CD8-positive, alpha-beta memory T cell (primary cell): ENCODE measurements at regions not wholly inside any gene's neighbourhood (a gene's known extent, or its start where the extent isn't known, plus 50 kb on each side); places are given as distances from the start of the nearest gene placed in this dataset.
A peak's percentile ranks its signal among the peaks of the same experiment; 100 is the strongest.
"Not testable (repeated sequence)": the region's sequence is repeated elsewhere in the genome, so short reads cannot be mapped to it uniquely, and the experiment has no call there.

Experiments
- CTCF ChIA-PET: fragments of 350-600 bp; sonication (Branson Sonifier 250); formaldehyde crosslinking; loops from one replicate; lab custom pipeline; 2021; ENCODE audit warnings: antibody characterized with exemption; lab: Charles Lee
- POLR2A ChIA-PET: fragments of 350-600 bp; sonication (Branson Sonifier 250); formaldehyde crosslinking; loops from one replicate; lab custom pipeline; 2021; ENCODE audit warnings: antibody characterized with exemption; lab: Charles Lee
- DNase-seq, 5 donors: peaks; one replicate each; pipeline versions ENCODE4 v3.0.0 to v3.0.0-alpha.2; 2020 to 2022; ENCODE audit warnings: mixed read lengths in 1 of 5
- H3K27ac ChIP-seq: one replicate; pipeline ENCODE4 v1.7.0; 2013; ENCODE audit warnings: low read depth, mild to moderate bottlenecking, low read length, moderate library complexity
- H3K27me3 ChIP-seq: 2 replicates; pipeline ENCODE4 v1.7.0; 2013; ENCODE audit warnings: low read length, mild to moderate bottlenecking; ENCODE audit not compliant: insufficient read depth, poor library complexity, severe bottlenecking
- H3K36me3 ChIP-seq: 2 replicates; pipeline ENCODE4 v1.7.0; 2013; ENCODE audit warnings: mild to moderate bottlenecking, low read length, moderate library complexity; ENCODE audit not compliant: insufficient read depth
- H3K4me1 ChIP-seq: 2 replicates; pipeline ENCODE4 v1.7.0; 2013; ENCODE audit warnings: mild to moderate bottlenecking, low read length, moderate library complexity; ENCODE audit not compliant: insufficient read depth
- H3K4me3 ChIP-seq: 2 replicates; pipeline ENCODE4 v1.7.0; 2013; ENCODE audit warnings: mild to moderate bottlenecking, low read length
- H3K9me3 ChIP-seq: 2 replicates; pipeline ENCODE4 v1.7.0; 2013; ENCODE audit warnings: mild to moderate bottlenecking, low read length
- H3K27ac Mint-ChIP-seq, 8 donors: one replicate each; pipeline ENCODE4 v1.8.0; 2020 to 2021; ENCODE audit warnings: mixed read lengths in 8 of 8, mild to moderate bottlenecking in 6 of 8, inconsistent platforms in 3 of 8, moderate library complexity in 3 of 8
- H3K27me3 Mint-ChIP-seq, 2 donors: one replicate each; pipeline ENCODE4 v1.8.0; 2020 to 2021; ENCODE audit warnings: mixed read lengths in 2 of 2, mild to moderate bottlenecking in 1 of 2, moderate library complexity in 1 of 2
- H3K36me3 Mint-ChIP-seq, 3 donors: one replicate each; pipeline ENCODE4 v1.8.0; 2020 to 2021; ENCODE audit warnings: mixed read lengths in 3 of 3, inconsistent platforms in 1 of 3, mild to moderate bottlenecking in 1 of 3
- H3K4me1 Mint-ChIP-seq, 3 donors: one replicate each; pipeline ENCODE4 v1.8.0; 2020 to 2021; ENCODE audit warnings: mixed read lengths in 3 of 3, inconsistent platforms in 1 of 3, mild to moderate bottlenecking in 1 of 3
- H3K4me3 Mint-ChIP-seq, 7 donors: one replicate each; pipeline ENCODE4 v1.8.0; 2020 to 2021; ENCODE audit warnings: mixed read lengths in 7 of 7, mild to moderate bottlenecking in 6 of 7, moderate library complexity in 4 of 7, inconsistent platforms in 2 of 7
- H3K9me3 Mint-ChIP-seq, 5 donors: one replicate each; pipeline ENCODE4 v1.8.0; 2020 to 2022; ENCODE audit warnings: mixed read lengths in 5 of 5, mild to moderate bottlenecking in 3 of 5, moderate library complexity in 2 of 5, inconsistent platforms in 1 of 5

DNA sequence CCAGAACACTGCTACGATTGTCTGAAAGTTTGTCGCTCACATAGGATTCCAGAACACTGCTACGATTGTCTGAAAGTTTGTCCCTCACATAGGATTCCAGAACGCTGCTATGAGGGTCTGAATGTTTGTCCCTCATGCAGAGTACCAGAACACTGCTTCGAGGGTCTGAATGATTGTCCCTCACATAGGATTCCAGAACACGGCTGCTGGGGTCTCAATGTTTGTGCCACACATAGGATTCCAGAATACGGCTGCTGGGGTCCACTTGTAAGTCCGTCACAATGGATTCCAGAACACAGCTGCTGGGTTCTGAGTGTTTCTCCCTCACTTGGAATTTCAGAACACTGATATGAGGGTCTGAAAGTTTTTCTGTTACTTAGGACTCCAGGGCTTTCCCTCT is 203.3 kb downstream of the FOXD4L6 start:
- Histone ChIP-seq H3K27ac (no peak overlapping the region), H3K4me3 (no peak overlapping the region), H3K9me3 (peaks cover 44% of the 10 kb centered on the region), H3K4me1 (no peaks in the 10 kb centered on the region), H3K36me3 (no peaks in the 10 kb centered on the region), H3K27me3 (no peaks in the 10 kb centered on the region)
- Mint-ChIP-seq H3K36me3 (peaks cover 0 to 34% (median 1%) of the 10 kb centered on the region in 3 donors), H3K9me3 (peaks cover 41 to 95% (median 88%) of the 10 kb centered on the region in 5 donors), H3K27ac (no peak overlapping the region), H3K4me3 (no peak overlapping the region), H3K4me1 (no peaks in the 10 kb centered on the region), H3K27me3 (no peaks in the 10 kb centered on the region)
- DNase-seq, result no peak
- ChIA-PET CTCF (no interaction called here), POLR2A (no interaction called here)

- peaks cover 43 to 94% (median 88%) of the 10 kb centered on the region in 5 donors for H3K9me3 Mint-ChIP-seq
- peak overlapping the region in 1 of 7 donors; percentile 23 for H3K4me3 Mint-ChIP-seq
- H3K4me3 ChIP-seq, H3K27ac ChIP-seq, DNase-seq, H3K27ac Mint-ChIP-seq, H3K4me1 Mint-ChIP-seq, POLR2A ChIA-PET, H3K4me1 ChIP-seq, H3K27me3 ChIP-seq, H3K27me3 Mint-ChIP-seq, CTCF ChIA-PET, H3K36me3 ChIP-seq: not testable (repeated sequence)
- H3K9me3 ChIP-seq, result peaks cover 36% of the 10 kb centered on the region
- H3K36me3 Mint-ChIP-seq, result peaks cover 14 to 53% (median 43%) of the 10 kb centered on the region in 3 donors
Measured at GRCh38 chr9:40916399-40916783, 212.1 kb downstream of the FOXD4L6 start.

- H3K27me3 ChIP-seq, H3K27ac ChIP-seq, H3K27ac Mint-ChIP-seq, CTCF ChIA-PET, H3K4me3 Mint-ChIP-seq, H3K36me3 ChIP-seq, H3K4me1 ChIP-seq, H3K27me3 Mint-ChIP-seq, H3K4me1 Mint-ChIP-seq, POLR2A ChIA-PET, H3K4me3 ChIP-seq, DNase-seq: not testable (repeated sequence)
- Mint-ChIP-seq H3K36me3 (peaks cover 14 to 58% (median 47%) of the 10 kb centered on the region in 3 donors), H3K9me3 (peaks cover 43 to 97% (median 93%) of the 10 kb centered on the region in 5 donors)
- peaks cover 40% of the 10 kb centered on the region for H3K9me3 ChIP-seq
Measured at GRCh38 chr9:40915660-40916398, 212.7 kb downstream of the FOXD4L6 start.

DNA sequence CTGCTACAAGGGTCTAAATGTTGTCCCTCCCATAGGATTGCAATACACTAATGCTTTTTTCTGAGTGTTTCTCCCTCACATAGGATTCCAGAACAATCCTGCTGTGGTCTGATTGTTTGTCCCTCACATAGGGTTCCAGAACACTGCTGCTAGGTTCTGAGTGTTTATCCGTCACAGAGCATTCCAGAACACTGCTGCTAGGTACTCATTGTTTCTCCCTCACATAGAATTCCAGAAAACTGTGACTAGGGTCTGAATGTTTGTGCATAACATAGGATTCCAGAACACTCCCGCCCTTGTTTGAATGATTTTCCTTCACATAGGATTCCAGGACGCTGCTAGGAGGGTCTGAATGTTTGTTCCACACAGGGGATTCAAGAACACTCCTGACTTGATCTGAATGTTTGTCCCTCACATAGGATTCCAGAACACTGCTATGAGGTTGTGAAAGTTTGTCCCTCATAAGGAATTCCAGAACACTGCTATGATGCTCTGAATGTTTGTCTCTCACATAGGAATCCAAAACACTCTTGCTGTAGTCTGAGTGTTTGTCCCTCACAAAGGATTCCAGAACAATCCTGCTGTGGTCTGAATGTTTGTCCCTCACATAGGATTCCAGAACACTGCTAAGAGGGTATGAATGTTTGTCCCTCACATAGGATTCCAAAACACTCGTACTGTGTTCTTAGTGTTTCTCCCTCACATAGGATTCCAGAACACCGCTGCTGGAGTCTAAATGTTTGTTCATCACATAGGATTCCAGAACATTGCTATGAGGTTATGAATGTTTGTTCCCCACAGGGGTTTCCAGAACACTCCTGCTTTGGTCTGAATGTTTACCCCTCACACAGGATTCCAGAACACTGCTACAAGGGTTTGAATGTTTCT is 213.5 kb downstream of the FOXD4L6 start:
- H3K9me3 ChIP-seq, result peaks cover 48% of the 10 kb centered on the region
- no peaks in the 10 kb centered on the region for H3K36me3 ChIP-seq
- POLR2A ChIA-PET, result no interaction called here
- Mint-ChIP-seq H3K9me3 (peaks cover 48 to 97% (median 97%) of the 10 kb centered on the region in 5 donors), H3K27ac (no peak overlapping the region), H3K27me3 (peaks cover 0 to 2% of the 10 kb centered on the region in 2 donors), H3K4me3 (no peak overlapping the region), H3K36me3 (peaks cover 14 to 61% (median 45%) of the 10 kb centered on the region in 3 donors), H3K4me1 (no peaks in the 10 kb centered on the region)
- CTCF ChIA-PET, result no interaction called here
- no peaks in the 10 kb centered on the region for H3K27me3 ChIP-seq
- no peak overlapping the region for H3K27ac ChIP-seq
- no peak overlapping the region for H3K4me3 ChIP-seq
- DNase-seq, result no peak
- H3K4me1 ChIP-seq, result no peaks in the 10 kb centered on the region

DNA sequence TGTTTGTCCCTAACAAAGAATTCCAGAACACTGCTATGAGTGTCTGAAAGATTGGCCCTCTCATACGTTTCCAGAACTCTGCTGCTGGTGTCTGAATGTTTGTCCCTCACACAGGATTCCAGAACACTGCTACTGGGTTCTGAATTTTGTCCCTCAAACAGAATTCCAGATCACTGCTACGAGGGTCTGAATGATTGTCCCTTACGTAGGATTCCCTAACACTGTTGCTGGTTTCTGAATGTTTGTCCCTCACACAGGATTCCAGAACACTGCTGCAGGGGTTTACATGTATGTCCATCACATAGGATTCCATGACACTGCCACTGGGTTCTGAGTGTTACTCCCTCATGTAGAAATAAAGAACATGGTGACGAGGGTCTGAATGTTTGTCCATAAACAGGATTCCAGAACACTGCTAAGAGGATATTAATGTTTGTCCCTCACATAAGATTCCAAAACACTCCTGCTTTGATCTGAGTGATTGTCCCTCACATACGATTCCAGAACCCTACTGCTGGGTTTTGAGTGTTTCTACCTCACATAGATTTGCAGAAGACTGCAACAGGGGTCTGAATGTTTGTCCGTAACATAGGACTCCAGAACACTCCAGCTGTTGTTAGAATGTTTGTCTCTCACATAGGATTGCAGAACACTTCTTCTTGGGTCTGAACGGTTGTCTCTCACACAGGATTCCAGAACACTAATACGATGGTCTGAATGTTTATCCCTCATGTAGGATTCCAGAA is 214.4 kb downstream of the FOXD4L6 start:
- Histone ChIP-seq H3K36me3 (no peaks in the 10 kb centered on the region), H3K9me3 (peaks cover 57% of the 10 kb centered on the region), H3K27me3 (no peaks in the 10 kb centered on the region), H3K4me3 (no peak overlapping the region), H3K27ac (no peak overlapping the region), H3K4me1 (no peaks in the 10 kb centered on the region)
- Mint-ChIP-seq H3K4me3 (no peak overlapping the region), H3K27ac (no peak overlapping the region), H3K27me3 (peaks cover 0 to 2% of the 10 kb centered on the region in 2 donors), H3K9me3 (peaks cover 45 to 97% (median 97%) of the 10 kb centered on the region in 5 donors), H3K36me3 (peaks cover 16 to 59% (median 43%) of the 10 kb centered on the region in 3 donors), H3K4me1 (no peaks in the 10 kb centered on the region)
- ChIA-PET POLR2A (no interaction called here), CTCF (no interaction called here)
- no peak for DNase-seq

- Mint-ChIP-seq H3K27me3 (peaks cover 1 to 2% of the 10 kb centered on the region in 2 donors), H3K27ac (no peak overlapping the region), H3K36me3 (peaks cover 17 to 52% (median 39%) of the 10 kb centered on the region in 3 donors), H3K4me1 (no peaks in the 10 kb centered on the region), H3K4me3 (no peak overlapping the region), H3K9me3 (peaks cover 46 to 98% (median 97%) of the 10 kb centered on the region in 5 donors)
- ChIA-PET CTCF (no interaction called here), POLR2A (no interaction called here)
- Histone ChIP-seq H3K27me3 (no peaks in the 10 kb centered on the region), H3K27ac (no peak overlapping the region), H3K4me1 (no peaks in the 10 kb centered on the region), H3K36me3 (no peaks in the 10 kb centered on the region), H3K4me3 (no peak overlapping the region), H3K9me3 (peaks cover 66% of the 10 kb centered on the region)
- no peak for DNase-seq
Measured at GRCh38 chr9:40913096-40913719, 215.3 kb downstream of the FOXD4L6 start.

DNA sequence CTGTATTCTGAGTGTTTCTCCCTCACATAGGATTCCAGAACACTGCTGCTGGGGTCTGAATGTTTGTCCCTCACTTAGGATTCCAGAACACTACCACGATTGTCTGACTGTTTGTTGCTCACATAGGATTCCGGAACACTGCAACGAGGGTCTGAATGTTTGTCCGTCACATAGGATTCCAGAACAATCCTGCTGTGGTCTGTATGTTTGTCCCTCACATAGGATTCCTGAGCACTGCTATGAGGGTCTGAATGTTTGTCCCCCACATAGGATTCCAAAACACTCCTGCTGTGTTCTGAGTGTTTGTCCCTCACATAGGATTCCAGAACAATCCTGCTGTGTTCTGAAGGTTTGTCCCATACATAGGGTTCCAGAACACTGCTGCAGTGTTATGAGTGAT is 215.8 kb downstream of the FOXD4L6 start:
- H3K36me3 ChIP-seq, H3K27me3 Mint-ChIP-seq, CTCF ChIA-PET, H3K4me1 ChIP-seq, H3K4me3 ChIP-seq, H3K27ac ChIP-seq, H3K4me3 Mint-ChIP-seq, POLR2A ChIA-PET, H3K27ac Mint-ChIP-seq, H3K4me1 Mint-ChIP-seq, H3K27me3 ChIP-seq, DNase-seq: not testable (repeated sequence)
- H3K9me3 ChIP-seq, result peaks cover 70% of the 10 kb centered on the region
- H3K36me3 Mint-ChIP-seq, result peaks cover 15 to 51% (median 39%) of the 10 kb centered on the region in 3 donors
- peaks cover 47 to 98% (median 97%) of the 10 kb centered on the region in 5 donors for H3K9me3 Mint-ChIP-seq
